ENCODE measurements at regions not wholly inside any gene's neighbourhood (a gene's known extent, or its start where the extent isn't known, plus 50 kb on each side); places are given as distances from the start of the nearest gene placed in this dataset.

DNA sequence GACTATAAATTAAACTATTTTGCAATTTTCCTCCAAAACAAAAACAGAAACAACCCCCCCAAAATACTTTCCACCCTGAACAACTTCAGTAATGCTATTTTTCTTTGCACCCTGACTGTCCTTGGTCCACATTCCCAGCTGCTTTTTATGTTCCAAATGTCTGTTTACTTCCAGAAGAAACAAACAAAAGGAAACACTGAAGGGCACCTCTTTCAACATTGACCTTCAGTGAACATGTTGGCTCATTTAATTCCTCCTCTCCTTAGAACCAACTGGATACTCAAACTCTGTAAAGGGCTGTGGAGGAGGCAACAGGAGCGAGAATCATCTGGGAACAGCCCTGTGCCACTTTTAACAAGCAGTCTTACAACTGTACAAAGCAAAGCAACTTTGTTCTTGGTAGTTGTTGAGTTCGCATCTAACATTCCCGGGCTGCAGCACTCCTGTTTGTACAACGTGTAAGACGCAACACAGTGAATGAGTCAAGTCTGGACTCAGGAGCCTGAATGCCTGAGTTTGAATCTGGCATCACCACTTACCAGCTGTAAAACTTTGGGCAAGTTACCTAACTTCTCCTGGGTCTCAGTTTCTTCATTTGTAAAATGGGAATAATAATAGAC lies 111.4 kb upstream of the GATA6 start:
- H3K27ac ChIP-seq (ENCODE audit: poor library complexity, severe bottlenecking) = no peak overlapping the region
- no peaks in the 10 kb centered on the region for H3K4me1 ChIP-seq (ENCODE audit: insufficient read depth, poor library complexity, severe bottlenecking)
- no peaks in the 10 kb centered on the region for H3K9me3 ChIP-seq (ENCODE audit: severe bottlenecking)
- DNase-seq (ENCODE audit: low spot score) = no peak
- no peaks in the 10 kb centered on the region for H3K27me3 ChIP-seq (ENCODE audit: insufficient read depth, poor library complexity, severe bottlenecking)
- no peaks in the 10 kb centered on the region for H3K36me3 ChIP-seq (ENCODE audit: low read depth)
- no peak for ATAC-seq (ENCODE audit: low read depth)
- TF ChIP-seq, protein P1, sequence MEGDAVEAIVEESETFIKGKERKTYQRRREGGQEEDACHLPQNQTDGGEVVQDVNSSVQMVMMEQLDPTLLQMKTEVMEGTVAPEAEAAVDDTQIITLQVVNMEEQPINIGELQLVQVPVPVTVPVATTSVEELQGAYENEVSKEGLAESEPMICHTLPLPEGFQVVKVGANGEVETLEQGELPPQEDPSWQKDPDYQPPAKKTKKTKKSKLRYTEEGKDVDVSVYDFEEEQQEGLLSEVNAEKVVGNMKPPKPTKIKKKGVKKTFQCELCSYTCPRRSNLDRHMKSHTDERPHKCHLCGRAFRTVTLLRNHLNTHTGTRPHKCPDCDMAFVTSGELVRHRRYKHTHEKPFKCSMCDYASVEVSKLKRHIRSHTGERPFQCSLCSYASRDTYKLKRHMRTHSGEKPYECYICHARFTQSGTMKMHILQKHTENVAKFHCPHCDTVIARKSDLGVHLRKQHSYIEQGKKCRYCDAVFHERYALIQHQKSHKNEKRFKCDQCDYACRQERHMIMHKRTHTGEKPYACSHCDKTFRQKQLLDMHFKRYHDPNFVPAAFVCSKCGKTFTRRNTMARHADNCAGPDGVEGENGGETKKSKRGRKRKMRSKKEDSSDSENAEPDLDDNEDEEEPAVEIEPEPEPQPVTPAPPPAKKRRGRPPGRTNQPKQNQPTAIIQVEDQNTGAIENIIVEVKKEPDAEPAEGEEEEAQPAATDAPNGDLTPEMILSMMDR (IDR thresholded peaks at IDR 0.05; ENCODE audit: poor library complexity, severe bottlenecking) = no peak
- H3K4me3 ChIP-seq (ENCODE audit: severe bottlenecking) = no peak overlapping the region

DNA sequence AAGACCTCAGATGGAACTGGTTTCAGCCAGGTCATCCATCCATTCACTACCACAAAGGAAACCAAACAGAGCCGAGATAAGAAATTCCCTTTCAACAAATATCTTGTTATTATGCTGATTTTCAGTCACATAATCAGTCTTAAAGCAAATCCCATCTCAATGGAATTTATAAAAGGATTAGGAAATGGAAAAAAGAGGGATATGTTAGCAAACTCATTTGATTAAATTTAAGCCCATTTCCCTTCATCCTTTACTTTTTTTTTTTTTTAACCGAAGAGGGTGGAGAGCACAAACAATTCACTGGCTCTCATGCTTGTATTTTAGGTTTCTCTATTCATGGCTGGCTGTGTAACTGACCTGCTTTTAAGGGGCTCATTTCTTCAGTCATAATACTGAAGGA lies 109.0 kb upstream of the GATA6 start:
- Histone ChIP-seq H3K36me3 (ENCODE audit: low read depth) (no peaks in the 10 kb centered on the region), H3K9me3 (ENCODE audit: severe bottlenecking) (no peaks in the 10 kb centered on the region), H3K27me3 (ENCODE audit: insufficient read depth, poor library complexity, severe bottlenecking) (no peaks in the 10 kb centered on the region), H3K4me3 (ENCODE audit: severe bottlenecking) (no peak overlapping the region), H3K27ac (ENCODE audit: poor library complexity, severe bottlenecking) (no peak overlapping the region), H3K4me1 (ENCODE audit: insufficient read depth, poor library complexity, severe bottlenecking) (no peaks in the 10 kb centered on the region)
- no peak for ATAC-seq (ENCODE audit: low read depth)
- DNase-seq (ENCODE audit: low spot score) = no peak
- TF ChIP-seq, protein P1 (IDR thresholded peaks at IDR 0.05; ENCODE audit: poor library complexity, severe bottlenecking) = no peak

DNA sequence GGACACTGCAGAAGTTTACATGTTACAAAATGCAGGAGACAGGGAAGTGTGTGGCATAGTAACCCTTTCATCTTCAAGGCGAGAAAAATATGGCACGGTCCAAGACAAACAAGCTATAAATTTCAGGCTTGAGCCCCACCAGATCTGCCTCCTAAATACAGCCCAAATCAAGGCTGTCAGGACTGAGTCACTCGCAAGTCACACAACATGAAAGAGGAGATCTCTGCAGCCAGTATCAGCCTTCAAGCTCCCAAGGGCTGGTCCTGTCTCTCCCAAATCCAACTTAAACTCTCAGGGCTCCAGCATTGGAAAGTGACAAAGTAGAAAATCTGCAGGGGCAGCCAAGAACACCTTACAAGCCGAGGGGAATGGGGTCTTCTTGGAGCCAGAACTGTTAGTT lies 106.3 kb upstream of the GATA6 start:
- DNase-seq (ENCODE audit: low spot score) (no peak), ATAC-seq (ENCODE audit: low read depth) (no peak)

DNA sequence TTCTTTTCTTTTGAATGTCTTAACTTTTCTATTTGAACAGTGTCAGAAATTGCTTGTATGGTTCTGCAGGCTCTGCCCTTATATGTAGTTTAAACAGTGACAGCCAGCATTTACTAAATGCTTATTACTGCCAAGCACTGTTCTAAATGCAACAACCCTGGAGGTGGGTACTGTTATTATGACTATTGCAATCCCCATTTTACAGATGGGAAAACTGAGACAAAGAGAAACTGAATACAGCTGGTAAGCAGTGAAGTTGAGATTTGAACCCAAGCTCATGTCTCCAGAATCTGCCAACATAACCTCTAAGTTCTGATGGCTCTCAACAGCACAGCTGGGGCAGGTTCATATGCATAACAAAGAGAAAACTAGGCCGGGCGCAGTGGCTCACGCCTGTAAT lies 105.7 kb upstream of the GATA6 start:
- no peaks in the 10 kb centered on the region for H3K36me3 ChIP-seq (ENCODE audit: low read depth)
- no peaks in the 10 kb centered on the region for H3K4me1 ChIP-seq (ENCODE audit: insufficient read depth, poor library complexity, severe bottlenecking)
- DNase-seq (ENCODE audit: low spot score) = no peak
- TF ChIP-seq, protein P1 (IDR thresholded peaks at IDR 0.05; ENCODE audit: poor library complexity, severe bottlenecking) = no peak
- no peaks in the 10 kb centered on the region for H3K9me3 ChIP-seq (ENCODE audit: severe bottlenecking)
- no peaks in the 10 kb centered on the region for H3K27me3 ChIP-seq (ENCODE audit: insufficient read depth, poor library complexity, severe bottlenecking)
- H3K27ac ChIP-seq (ENCODE audit: poor library complexity, severe bottlenecking) = no peak overlapping the region
- no peak for ATAC-seq (ENCODE audit: low read depth)
- no peak overlapping the region for H3K4me3 ChIP-seq (ENCODE audit: severe bottlenecking)

More for the DNA sequence above, 106.3 kb upstream of the GATA6 start:
- Histone ChIP-seq H3K27ac (ENCODE audit: poor library complexity, severe bottlenecking) (no peak overlapping the region), H3K27me3 (ENCODE audit: insufficient read depth, poor library complexity, severe bottlenecking) (no peaks in the 10 kb centered on the region), H3K36me3 (ENCODE audit: low read depth) (no peaks in the 10 kb centered on the region), H3K4me1 (ENCODE audit: insufficient read depth, poor library complexity, severe bottlenecking) (no peaks in the 10 kb centered on the region), H3K4me3 (ENCODE audit: severe bottlenecking) (no peak overlapping the region), H3K9me3 (ENCODE audit: severe bottlenecking) (no peaks in the 10 kb centered on the region)
- TF ChIP-seq, protein P1 (IDR thresholded peaks at IDR 0.05; ENCODE audit: poor library complexity, severe bottlenecking) = no peak

DNA sequence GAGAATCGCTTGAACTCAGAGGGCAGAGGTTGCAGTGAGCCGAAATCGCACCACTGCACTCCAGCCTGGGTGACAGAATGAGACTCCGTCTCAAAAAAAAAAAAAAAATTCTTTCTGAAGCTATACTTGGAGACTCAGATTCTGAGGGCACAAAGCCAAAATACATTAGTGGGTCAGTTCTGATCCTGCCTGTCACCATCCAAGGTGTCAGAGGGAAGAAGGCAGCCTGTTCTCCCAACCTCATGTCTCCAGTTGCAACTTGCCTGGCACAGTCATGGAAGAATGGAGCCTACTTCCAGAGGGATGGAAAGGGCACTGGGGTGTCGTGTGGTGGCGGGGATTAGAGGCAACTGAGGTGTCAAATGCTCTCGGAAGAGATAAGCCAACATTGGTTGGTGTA lies 104.8 kb upstream of the GATA6 start:
- Histone ChIP-seq H3K4me3 (ENCODE audit: severe bottlenecking) (no peak overlapping the region), H3K9me3 (ENCODE audit: severe bottlenecking) (no peaks in the 10 kb centered on the region), H3K27me3 (ENCODE audit: insufficient read depth, poor library complexity, severe bottlenecking) (no peaks in the 10 kb centered on the region), H3K27ac (ENCODE audit: poor library complexity, severe bottlenecking) (no peak overlapping the region), H3K4me1 (ENCODE audit: insufficient read depth, poor library complexity, severe bottlenecking) (no peaks in the 10 kb centered on the region), H3K36me3 (ENCODE audit: low read depth) (no peaks in the 10 kb centered on the region)
- ATAC-seq (ENCODE audit: low read depth) (no peak), DNase-seq (ENCODE audit: low spot score) (no peak)
- TF ChIP-seq, protein P1 (IDR thresholded peaks at IDR 0.05; ENCODE audit: poor library complexity, severe bottlenecking) = no peak
